ENCODE measurements at regions not wholly inside any gene's neighbourhood (a gene's known extent, or its start where the extent isn't known, plus 50 kb on each side); places are given as distances from the start of the nearest gene placed in this dataset.

- intact Hi-C loops (cut with DNase I): no loop called here
- no peak for DNase-seq (ENCODE audit: low spot score in 2 of 2)
- no peaks in the 10 kb centered on the region for H3K27me3 ChIP-seq
- no peak overlapping the region for H3K4me3 ChIP-seq
- H3K9me3 ChIP-seq: no peaks in the 10 kb centered on the region
- no peak for TF ChIP-seq CTCF (IDR thresholded peaks at IDR 0.05)
- H3K4me1 ChIP-seq: no peaks in the 10 kb centered on the region
- H3K27ac ChIP-seq: no peak overlapping the region
- H3K36me3 ChIP-seq: no peaks in the 10 kb centered on the region
Measured at GRCh38 chr10:83942410-83942809, 196.9 kb upstream of the GHITM start.

- Histone ChIP-seq H3K27me3 (no peaks in the 10 kb centered on the region), H3K27ac (no peak overlapping the region), H3K36me3 (no peaks in the 10 kb centered on the region), H3K4me3 (no peak overlapping the region), H3K9me3 (no peaks in the 10 kb centered on the region), H3K4me1 (no peaks in the 10 kb centered on the region)
- no peak for DNase-seq (ENCODE audit: low spot score in 2 of 2)
- intact Hi-C loops (cut with DNase I): no loop called here
- no peak for TF ChIP-seq CTCF (IDR thresholded peaks at IDR 0.05)
Measured at GRCh38 chr10:83943049-83943448, 196.3 kb upstream of the GHITM start.

- intact Hi-C loops (cut with DNase I): no loop called here
- Histone ChIP-seq H3K9me3 (no peaks in the 10 kb centered on the region), H3K4me1 (no peaks in the 10 kb centered on the region), H3K27me3 (no peaks in the 10 kb centered on the region), H3K4me3 (no peak overlapping the region), H3K27ac (no peak overlapping the region), H3K36me3 (no peaks in the 10 kb centered on the region)
- no peak for TF ChIP-seq CTCF (IDR thresholded peaks at IDR 0.05)
- DNase-seq (ENCODE audit: low spot score in 2 of 2): no peak
Measured at GRCh38 chr10:83943920-83944319, 195.4 kb upstream of the GHITM start.

- intact Hi-C loops (cut with DNase I): no loop called here
- no peak for DNase-seq (ENCODE audit: low spot score in 2 of 2)
- no peaks in the 10 kb centered on the region for H3K27me3 ChIP-seq
Measured at GRCh38 chr10:83945982-83946718, 193.2 kb upstream of the GHITM start.

GRCh38 chr10:83952314-83952713 lies 187.0 kb upstream of the GHITM start:
- Histone ChIP-seq H3K4me3 (no peak overlapping the region), H3K27me3 (no peaks in the 10 kb centered on the region), H3K9me3 (no peaks in the 10 kb centered on the region), H3K4me1 (no peaks in the 10 kb centered on the region), H3K27ac (no peak overlapping the region), H3K36me3 (no peaks in the 10 kb centered on the region)
- DNase-seq (ENCODE audit: low spot score in 2 of 2): no peak
- intact Hi-C loops (cut with DNase I): no loop called here
- TF ChIP-seq CTCF (IDR thresholded peaks at IDR 0.05): no peak

More at GRCh38 chr10:83945982-83946718, 193.2 kb upstream of the GHITM start:
- Histone ChIP-seq H3K9me3 (no peaks in the 10 kb centered on the region), H3K4me3 (no peak overlapping the region), H3K4me1 (no peaks in the 10 kb centered on the region), H3K36me3 (no peaks in the 10 kb centered on the region), H3K27ac (no peak overlapping the region)
- TF ChIP-seq CTCF (IDR thresholded peaks at IDR 0.05): no peak

GRCh38 chr10:83953589-83953988 lies 185.7 kb upstream of the GHITM start:
- H3K4me3 ChIP-seq: no peak overlapping the region
- no peak for TF ChIP-seq CTCF (IDR thresholded peaks at IDR 0.05)
- no peak for DNase-seq (ENCODE audit: low spot score in 2 of 2)
- no peaks in the 10 kb centered on the region for H3K36me3 ChIP-seq
- intact Hi-C loops (cut with DNase I): no loop called here
- no peaks in the 10 kb centered on the region for H3K27me3 ChIP-seq
- no peak overlapping the region for H3K27ac ChIP-seq
- no peaks in the 10 kb centered on the region for H3K9me3 ChIP-seq
- no peaks in the 10 kb centered on the region for H3K4me1 ChIP-seq

Measured in ascending aorta (tissue), 2 donors.